ENCODE measurements at regions not wholly inside any gene's neighbourhood (a gene's known extent, or its start where the extent isn't known, plus 50 kb on each side); places are given as distances from the start of the nearest gene placed in this dataset.

DNA sequence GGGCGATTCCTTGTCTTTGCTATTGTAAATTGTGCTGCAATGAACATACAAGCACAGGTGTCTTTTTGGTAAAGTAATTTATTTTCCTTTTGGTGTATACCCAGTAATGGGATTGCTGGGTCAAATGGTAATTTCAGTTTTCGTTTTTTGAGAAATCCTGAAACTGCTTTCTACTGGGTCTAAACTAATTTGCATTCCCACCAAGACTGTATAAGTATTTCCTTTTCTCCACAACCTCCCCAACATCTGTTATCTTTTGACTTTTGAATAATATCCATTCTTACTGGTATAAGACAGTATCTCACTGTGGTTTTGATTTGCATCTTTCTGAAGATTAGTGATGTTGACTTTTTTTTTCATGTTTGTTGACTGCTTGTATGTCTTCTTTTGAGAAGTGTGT is 2506.0 kb downstream of the PCDH7 start:
- Histone ChIP-seq H3K9me3 (ENCODE audit: control insufficient read depth, low read depth, low read length) (no peaks in the 10 kb centered on the region), H4K8ac (replicated peaks; ENCODE audit: insufficient read length, low read depth, low read length) (no peak overlapping the region), H4K91ac (ENCODE audit: insufficient read length, low read depth, low read length) (no peak overlapping the region), H3K9ac (ENCODE audit: extremely low read depth, insufficient read length, low read length) (no peak overlapping the region), H4K20me1 (ENCODE audit: control insufficient read depth, insufficient read depth, insufficient read length) (no peaks in the 10 kb centered on the region), H2BK12ac (ENCODE audit: insufficient read length, low read depth, low read length) (no peak overlapping the region), H3T11ph (ENCODE audit: low read length) (no peak overlapping the region), H3K79me1 (ENCODE audit: insufficient read depth, low read depth, low read length, poor library complexity, severe bottlenecking) (no peaks in the 10 kb centered on the region), H3K56ac (ENCODE audit: insufficient read length, low read depth, low read length) (no peak overlapping the region), H3K4me2 (ENCODE audit: insufficient read depth, insufficient read length, low read length) (no peak overlapping the region), H3K23me2 (ENCODE audit: insufficient read length, low read depth, low read length, poor library complexity, severe bottlenecking) (no peaks in the 10 kb centered on the region), H3K14ac (ENCODE audit: insufficient read depth, low read length) (no peak overlapping the region), H2BK20ac (ENCODE audit: low read depth, low read length, poor library complexity, severe bottlenecking) (no peak overlapping the region), H2BK15ac (ENCODE audit: low read depth, low read length) (no peak overlapping the region), H2AK5ac (ENCODE audit: insufficient read length, low read length) (no peak overlapping the region), H3K4me1 (ENCODE audit: insufficient read depth, low read length) (no peaks in the 10 kb centered on the region), H3K79me2 (ENCODE audit: insufficient read depth, low read length) (no peaks in the 10 kb centered on the region), H3K27ac (ENCODE audit: insufficient read length, low read depth, low read length) (no peak overlapping the region), H2BK120ac (ENCODE audit: low read depth, low read length, poor library complexity, severe bottlenecking) (no peak overlapping the region), H3K18ac (ENCODE audit: insufficient read length, low read depth, low read length) (no peak overlapping the region), H2BK5ac (ENCODE audit: insufficient read length, low read length) (no peak overlapping the region), H4K5ac (ENCODE audit: insufficient read length, low read depth, low read length) (no peak overlapping the region), H3K27me3 (ENCODE audit: insufficient read depth, low read length) (no peaks in the 10 kb centered on the region), H3K23ac (ENCODE audit: insufficient read length, low read depth, low read length) (no peak overlapping the region), H3K4ac (ENCODE audit: low read depth, low read length) (no peak overlapping the region), H2AFZ (ENCODE audit: low read length) (no peak overlapping the region)
- Mint-ChIP-seq H3K27ac (no peak overlapping the region), H3K4me1 (no peaks in the 10 kb centered on the region), H3K9me3 (peaks cover 6 to 7% of the 10 kb centered on the region in 2 experiments), H3K27me3 (ENCODE audit: low read depth) (no peaks in the 10 kb centered on the region), H3K36me3 (ENCODE audit: insufficient read depth in 1 of 3, low read depth in 3 of 3) (peaks cover 2 to 16% (median 3%) of the 10 kb centered on the region in 3 experiments; a peak in 3 of 7 replicates), H3K4me3 (no peak overlapping the region)
- DNase-seq, result no peak
- TF ChIP-seq, protein P1, sequence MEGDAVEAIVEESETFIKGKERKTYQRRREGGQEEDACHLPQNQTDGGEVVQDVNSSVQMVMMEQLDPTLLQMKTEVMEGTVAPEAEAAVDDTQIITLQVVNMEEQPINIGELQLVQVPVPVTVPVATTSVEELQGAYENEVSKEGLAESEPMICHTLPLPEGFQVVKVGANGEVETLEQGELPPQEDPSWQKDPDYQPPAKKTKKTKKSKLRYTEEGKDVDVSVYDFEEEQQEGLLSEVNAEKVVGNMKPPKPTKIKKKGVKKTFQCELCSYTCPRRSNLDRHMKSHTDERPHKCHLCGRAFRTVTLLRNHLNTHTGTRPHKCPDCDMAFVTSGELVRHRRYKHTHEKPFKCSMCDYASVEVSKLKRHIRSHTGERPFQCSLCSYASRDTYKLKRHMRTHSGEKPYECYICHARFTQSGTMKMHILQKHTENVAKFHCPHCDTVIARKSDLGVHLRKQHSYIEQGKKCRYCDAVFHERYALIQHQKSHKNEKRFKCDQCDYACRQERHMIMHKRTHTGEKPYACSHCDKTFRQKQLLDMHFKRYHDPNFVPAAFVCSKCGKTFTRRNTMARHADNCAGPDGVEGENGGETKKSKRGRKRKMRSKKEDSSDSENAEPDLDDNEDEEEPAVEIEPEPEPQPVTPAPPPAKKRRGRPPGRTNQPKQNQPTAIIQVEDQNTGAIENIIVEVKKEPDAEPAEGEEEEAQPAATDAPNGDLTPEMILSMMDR (conservative IDR thresholded peaks at IDR 0.05), result no peak
- no CpG with 5 or more reads among the region's 2 CpGs for WGBS (ENCODE audit: extremely low coverage, insufficient read length, low lambda C conversion rate)

Data from H9 (cell line).